Superior temporal gyrus (tissue), 1 donor: ENCODE measurements at regions not wholly inside any gene's neighbourhood (a gene's known extent, or its start where the extent isn't known, plus 50 kb on each side); places are given as distances from the start of the nearest gene placed in this dataset.

Experiments
- DNase-seq: peaks from one replicate; pipeline ENCODE4 v3.0.0-alpha.2; 2016; ENCODE audit errors: extremely low spot score

DNA sequence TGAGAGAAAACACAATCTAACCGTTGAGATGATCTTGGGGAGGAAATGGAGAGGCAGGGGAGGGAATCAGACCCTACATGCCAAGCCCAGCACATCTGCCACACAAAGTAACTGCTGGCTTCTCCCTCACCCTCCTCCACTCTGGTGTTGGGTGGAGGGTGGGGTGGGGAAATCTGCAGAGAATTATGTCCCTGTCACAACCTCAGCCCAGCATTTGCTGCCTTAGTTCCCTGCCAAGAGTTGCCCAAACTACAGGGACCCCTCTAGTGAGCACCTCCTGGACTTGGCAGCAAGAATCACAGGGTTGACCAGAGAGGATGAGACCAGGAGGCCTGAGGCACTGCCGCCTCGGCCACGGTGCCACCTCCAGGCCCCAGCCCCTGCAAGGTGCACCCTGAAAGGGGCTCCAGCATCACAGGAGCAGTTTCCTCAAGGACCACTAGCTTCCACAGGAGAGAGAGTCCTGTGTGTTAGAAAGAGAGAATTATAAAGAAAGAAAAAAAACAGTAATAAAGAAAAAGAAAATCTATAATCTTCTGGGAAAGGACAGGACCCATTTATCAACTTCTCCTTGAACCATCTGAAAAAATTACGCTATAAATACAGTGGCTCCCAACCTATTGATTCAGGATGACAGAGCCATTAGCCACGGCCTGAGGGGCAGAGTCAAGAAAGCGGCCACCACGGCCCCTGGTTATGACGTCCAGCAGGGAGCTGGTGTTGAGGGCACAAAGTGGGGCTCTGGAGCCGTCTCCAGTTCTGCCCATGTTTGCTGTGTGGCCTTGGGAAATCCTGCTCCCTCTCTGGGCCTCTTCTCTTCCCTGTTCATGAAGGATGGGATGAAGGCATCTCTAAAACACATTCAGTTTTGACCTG, 451.7 kb downstream of the MATN1 start:
- no peak for DNase-seq

DNA sequence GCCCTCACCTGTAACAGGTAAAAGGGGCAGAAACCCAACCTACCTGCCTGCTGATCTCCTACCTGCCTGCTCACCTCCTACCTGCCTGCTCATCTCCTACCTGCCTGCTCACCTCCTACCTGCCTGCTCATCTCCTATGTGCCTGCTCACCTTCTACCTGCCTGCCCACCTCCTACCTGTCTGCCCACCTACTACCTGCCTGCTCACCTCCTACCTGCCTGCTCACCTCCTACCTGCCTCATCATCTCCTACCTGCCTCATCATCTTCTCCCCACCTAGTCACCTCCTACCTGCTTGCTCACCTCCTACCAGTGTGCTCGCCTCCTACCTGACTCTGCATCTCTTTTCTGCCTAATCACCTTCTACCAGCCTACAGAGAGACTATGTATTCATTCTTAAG, 452.9 kb downstream of the MATN1 start:
- no peak for DNase-seq

DNA sequence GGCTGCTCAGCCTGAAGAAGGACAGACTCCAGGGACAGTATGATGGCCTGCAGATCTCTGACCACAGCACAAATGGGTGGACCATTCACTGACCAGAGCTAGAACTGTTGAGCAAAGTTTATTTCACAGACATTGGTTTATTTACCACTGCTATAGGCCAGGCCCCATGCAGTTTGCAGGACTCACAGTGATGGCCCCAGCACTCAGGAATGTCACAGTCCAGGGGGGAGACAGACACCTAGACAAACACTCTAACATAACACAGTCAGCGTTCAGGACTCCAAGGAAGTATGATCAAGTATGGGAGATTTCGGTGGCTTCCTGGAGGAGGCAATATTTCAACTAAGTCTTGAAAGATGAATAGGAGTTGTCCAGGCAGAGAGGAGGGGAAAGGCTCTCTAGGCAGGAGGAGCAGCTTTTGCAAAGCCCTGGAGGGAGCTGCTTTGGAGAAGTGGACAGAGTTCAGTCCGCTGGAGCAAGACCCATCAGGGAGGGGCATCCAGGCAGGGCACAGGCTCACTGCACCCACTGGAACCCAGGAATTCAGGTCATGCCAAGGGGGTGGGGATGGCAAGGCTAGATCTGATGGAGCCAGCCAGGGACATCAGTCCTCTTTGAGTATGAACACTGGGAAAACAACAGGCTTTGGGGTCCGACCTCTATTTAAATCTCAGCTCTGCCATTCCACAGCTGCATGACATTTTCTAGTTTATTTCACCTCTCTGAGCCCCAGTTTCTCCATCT, 454.3 kb downstream of the MATN1 start:
- DNase-seq: no peak

DNA sequence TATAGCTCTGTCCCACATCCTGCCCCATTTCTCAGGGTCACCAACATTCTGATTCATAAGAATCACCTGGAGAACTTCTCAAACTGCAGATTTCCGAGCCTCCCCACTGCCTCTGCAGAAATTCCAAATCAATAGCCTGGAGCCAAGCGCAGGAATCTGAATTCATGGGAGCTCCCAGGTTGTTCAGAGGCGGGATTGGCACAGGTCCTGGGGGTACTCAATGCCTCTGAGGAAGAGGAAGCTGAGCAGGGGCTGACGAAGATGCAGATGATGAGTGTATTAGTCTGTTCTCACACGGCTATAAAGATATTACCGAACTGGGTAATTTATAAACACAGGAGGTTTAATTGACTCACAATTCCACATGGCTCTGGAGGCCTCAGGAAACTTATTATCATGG, 455.5 kb downstream of the MATN1 start:
- DNase-seq: no peak

DNA sequence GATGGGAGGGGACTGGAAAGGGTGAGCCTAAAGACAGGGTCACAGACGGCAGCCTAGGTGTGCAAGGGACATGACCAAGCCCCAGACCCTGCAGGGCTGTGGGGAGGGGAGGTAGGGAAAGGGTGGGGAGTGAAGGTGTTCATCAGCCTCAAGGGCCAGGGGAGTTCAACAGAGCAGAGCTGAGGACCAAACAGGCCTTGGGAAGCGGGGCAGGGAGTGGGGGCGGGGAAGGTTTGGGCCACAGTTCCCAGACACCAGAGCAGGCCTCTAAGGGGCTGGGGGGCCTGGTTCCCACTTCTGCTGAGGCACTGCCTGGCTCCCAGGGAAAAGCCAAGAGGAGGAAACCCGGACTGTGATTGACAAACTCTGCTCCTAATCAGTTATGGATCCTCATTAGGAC, 456.3 kb downstream of the MATN1 start:
- DNase-seq: no peak

DNA sequence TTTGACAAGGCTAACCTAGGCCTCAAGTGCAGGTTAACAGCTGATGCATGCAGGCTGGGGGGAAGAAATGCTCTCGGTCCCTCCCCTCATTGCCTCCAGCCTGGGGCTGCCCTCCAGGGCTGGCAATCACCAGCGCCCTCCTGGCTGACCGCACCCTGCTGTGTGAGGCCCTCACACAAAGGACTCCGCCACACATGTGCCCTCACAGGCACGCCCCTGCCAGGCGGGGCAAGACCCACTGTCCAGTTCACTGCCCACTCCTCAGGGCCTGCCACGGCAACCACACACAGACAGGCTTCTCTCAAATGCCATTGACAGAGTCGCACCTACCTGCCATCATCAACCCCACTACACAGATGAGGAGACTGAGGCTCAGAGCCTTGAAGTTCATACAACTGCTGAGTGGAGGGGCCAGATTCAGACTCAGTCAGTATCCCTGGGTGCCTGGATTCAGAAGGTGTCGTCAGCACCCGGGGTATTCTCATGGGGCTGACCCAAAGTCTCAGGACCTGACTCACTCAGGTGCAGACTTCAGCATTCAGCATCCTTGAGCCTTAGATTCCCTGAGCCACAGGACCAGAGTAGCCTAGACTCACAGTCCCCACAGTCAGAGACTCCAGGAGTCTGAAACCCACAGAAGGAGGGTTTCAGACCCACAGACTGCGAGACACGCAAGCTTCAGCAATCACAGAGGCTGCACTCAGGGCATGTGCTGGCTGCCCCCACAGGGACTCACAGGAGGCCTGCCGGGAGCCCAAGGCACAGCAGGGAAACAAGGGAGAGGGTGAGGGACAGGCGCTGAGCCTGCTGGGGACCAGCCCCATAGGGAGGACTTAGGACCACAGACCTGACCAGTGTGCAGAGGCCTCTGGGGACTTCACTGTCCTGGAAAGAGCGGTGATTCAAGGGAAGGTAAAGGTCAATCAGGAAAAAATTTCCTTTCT, 458.0 kb downstream of the MATN1 start:
- DNase-seq: no peak

DNA sequence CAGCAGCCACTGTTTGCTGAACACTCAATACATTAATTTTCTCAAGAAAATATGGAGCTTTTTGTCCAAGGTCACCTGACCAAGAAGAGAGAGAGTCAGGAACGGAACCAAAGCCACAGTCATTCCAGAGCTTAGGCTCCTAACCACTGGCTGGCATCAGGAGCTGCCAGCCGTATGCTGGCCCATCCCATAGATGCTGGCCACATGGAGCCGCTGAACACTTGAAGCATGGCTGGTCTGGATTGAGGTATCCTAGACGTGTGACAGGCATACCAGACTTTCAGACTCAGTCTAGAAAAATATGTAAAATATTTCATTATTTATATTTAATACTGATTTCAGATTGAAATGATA, 458.7 kb downstream of the MATN1 start:
- no peak for DNase-seq

DNA sequence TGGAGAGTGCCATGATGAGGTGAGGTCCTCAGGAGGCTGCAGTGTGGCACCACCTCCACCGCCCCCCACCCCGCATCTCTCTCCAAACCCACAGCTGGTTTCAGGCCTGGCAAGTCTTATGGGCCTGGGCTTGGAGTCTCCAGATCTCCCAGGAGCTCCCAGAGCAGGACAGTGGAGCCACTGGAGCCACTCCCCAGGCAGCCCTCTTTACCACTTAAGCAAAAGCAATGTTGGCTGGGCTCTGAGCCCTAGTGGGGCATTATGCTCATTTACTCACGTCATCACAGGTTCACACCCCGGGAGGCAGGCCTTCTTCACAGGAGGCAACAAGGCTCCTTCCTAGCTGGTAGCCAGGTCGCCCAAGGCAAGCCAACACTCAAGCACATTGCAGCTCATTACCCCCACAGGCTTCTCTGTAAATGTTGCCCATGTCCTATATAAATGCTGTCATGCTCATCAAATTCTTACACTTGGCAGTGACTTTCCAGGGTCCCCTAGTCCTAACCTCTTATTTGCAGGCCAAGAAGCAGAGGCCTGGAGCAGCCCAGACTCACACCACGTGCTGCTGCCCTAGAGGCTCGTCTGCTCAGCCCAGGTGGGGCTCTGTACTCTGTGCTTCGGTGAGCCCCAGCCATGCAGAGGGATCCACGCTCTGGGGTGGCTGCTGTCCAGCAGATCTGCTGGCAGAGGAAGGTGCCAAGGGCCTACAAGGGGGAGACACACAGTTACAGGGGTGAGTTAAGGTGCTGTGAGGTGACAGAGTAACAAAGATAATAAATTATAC, 459.3 kb downstream of the MATN1 start:
- no peak for DNase-seq

DNA sequence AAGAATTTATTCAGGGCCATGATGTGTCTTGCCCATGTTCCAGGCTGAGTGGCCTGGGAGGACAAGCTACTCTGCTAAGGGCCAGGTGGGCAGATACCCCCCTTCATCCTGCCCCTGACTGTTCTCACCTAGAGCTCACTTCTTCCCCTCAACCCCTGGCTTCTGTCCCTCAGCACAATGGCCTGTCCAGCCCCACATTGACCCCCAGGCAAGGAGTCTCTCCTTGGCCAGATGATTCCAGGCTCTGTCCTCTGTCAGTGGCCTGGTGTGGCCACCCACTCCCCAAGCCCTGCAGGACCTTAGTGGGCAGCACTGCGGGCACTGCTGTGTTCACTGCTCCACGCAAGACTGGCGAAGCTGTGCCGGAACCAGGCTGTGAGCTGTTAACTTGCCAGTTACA, 460.0 kb downstream of the MATN1 start:
- DNase-seq: no peak

DNA sequence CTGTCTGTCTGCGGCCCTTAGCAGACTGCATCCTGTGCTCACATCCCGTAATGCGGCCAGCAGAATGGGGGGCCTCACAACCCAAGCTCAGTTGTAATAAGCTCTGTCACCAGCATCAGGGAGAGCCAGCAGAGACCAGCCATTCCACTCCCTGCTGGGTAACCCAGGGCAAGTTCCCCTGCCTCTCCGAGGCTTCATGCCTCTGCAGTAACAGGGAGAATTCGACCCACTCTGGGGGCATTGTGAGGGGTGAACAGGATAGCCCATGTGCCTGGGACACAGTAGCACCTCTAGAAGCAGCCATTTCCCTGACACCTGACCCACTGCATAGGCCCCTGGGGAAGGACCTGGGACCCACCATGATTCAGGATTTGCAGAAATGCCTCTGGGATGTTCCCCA, 461.2 kb downstream of the MATN1 start:
- no peak for DNase-seq

DNA sequence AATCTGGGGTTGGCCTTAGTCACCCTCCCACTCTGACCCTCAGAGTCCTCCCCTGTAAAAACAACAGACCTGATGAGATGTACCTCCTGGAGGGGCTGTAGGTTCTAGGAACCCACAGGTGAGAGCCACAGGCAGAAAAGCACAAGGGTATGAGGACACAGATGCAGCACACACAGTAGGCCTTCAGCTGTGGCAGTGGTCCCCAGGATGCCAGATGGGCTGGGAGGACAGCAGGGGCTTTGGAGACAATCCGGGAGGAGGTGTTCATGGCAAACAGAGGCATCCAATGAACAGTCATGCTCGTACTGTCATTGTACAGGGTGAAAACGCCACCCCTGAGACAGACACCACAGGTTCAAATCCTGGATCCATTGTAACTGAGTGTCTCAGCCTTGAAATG, 463.1 kb downstream of the MATN1 start:
- DNase-seq: no peak

DNA sequence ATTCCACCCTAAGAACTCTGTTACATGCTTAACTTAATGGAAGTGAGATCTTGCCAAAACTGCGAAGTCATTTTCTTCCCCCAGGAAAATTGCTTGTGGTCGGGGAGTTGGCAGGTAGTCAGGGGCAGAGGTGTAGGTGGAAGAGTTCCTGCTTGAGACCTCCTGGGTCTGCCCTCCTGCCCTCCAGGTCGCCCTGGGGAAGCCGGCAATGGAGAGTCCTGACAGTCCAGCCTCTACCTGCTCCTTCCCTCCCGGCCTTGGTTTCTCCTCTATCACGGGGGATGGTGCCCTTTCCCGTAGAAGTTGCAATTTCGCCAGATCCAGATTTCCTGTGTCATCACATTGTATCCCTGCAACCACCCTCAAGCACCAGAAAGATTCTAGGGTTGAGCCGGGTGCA, 463.8 kb downstream of the MATN1 start:
- DNase-seq: no peak

DNA sequence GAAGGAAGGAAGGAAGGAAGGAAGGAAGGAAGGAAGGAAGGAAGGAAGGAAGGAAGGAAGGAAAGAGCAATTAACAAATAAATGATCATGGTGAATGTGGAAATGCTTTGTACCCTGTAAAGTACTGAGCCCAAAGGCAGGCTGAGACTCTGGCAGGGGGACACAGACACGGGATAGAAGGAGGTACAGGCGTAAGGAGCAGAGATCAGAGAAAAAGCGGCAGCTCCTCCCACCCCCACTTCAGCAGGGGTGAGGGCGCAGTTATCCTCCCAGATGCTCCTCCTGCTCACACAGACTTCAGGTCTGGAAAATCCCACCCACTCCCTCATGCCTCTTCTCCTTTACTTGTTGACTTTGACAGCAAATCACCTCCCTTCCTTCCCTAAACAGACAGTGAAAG, 464.5 kb downstream of the MATN1 start:
- no peak for DNase-seq

DNA sequence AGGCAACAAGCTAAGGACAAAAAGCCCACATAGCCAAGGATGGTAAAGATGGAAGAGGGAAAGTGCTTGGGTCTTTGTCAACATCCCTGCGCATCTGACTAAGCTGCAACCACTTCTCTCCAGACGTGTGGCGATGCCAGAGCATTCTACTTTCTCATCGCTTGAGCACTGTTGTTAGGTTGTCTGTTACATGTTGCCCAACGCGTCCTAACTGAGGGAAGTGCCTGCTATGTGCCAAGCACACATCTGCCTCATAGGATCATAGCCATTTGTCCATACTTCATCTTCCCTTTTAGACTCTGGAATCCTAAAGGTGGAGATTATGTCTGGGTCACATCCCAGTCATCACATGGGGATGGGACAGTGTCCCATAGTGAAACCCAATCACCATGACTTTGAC, 464.9 kb downstream of the MATN1 start:
- no peak for DNase-seq

DNA sequence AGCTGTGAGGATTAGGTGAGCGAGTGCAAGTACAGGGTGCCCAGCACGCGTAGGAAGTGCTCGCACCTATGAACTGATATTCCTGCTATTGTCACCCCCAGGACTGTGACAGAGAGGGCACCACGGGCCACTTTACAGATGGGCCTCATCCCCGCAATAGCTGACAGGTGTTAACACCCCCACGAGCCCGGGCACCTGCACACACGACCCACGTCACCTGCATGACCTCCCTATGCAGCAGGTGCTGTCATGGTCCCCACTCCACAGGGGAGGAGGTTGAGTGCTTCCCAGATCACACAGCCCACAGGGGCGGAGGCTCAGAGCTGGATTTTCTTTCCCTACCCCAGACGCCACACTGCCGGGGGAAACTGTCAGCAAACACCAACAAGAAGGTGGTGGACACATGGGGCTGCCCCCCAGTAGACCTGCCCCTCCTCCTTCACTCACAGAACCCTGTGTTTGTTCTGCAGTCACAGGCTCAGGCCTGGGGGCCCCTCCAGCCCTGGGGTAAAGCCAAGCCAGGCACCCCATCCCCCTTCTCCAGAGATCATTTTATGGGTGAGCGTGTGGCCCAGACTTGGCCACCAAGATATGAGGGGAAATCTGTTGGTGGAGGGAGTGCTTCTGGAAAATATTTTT, 465.5 kb downstream of the MATN1 start:
- DNase-seq: no peak

DNA sequence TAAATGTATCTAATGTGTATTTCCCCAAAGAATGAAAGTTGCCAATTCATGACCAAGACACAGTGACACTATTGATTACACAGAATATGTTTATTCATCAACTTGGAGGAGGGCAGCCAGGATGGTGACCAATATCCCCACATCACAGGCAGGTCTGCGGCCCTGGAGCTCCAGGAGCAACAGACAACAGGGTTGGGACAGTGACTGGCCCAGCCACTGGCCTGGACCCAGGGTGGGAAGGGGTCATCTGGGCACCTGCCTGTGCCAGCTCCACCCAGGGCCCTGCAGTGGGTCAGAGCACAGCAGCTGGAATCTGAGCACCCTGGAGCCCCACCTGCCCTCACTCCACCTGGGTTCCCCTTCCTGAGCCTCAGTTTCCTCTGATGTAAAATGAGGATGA, 466.1 kb downstream of the MATN1 start:
- no peak for DNase-seq

DNA sequence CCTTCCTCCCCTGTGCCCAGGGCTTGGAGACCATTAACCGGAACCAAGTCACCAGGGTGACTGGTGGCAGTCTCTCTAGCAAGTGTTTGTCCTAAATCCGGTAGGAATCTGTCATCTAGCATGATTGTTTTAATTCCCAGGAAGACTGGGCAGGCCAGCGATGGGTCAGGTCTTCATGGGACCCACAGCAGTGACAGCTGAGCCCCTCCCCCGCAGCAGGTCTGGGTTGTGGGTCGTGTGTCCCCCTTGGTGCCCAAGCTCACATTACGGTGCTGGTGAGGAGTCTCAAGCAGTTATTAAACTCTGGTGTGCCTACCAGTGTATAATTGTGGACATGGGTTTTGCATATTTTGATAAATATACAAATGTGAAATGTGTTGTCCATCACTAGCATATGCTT, 466.5 kb downstream of the MATN1 start:
- no peak for DNase-seq

DNA sequence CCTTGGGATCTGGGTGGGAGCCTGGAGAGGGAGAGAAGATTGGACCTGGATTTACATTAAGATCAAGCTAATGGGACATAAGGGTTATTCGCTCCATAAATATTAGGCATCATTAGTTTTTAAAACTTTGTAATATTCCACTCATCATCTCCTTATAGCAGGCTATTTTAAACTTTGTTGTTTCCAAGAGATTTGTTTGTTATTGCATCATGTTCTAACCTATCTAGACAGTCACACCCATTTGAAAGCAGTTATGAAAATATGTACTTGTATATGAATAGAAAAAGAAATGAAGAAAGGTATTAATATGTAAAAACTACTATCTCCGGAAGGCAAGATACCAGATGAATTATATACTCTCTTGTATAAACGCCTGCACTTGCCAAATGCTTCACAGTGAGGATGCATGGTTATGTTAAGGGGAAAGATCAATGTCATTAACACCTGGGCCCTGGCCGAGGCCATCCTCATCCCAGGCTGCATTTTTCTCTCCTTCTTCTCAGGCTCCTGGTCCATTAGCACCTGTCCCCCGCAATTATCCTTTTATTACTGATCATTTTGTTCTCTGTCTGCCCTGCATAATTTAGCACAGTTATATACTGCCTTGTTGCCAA, 468.2 kb downstream of the MATN1 start:
- DNase-seq: no peak

DNA sequence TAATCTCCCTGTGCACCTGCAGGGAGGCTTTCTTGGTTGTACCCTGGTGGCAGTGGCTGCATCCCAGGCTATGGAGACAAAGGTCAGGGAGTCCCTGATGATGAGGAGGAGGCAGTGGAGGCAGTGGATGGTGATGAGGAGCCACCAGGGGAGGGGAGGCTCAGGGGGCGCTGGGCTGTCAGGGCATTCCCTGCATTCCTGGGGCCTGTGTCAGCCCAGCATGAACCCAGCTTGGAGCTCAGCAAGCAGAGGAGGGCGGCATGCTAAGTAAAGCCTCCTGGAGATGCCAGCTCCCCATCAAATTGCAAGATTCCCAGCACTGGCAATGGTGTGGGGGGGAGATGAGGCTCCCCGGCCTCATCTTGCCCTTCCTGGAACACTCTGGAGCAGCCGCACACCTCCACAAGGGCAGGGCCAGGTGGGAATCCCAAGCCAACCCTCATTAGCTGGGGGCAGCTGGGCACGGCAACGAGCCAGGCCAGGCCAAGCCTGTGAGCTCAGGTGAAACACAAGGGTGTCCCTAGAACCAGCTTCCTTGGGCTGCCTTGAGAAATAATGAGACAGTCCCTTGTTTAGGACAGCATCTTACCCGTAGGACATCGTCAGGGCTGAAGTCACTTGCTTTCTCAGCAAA, 469.5 kb downstream of the MATN1 start:
- DNase-seq: no peak

DNA sequence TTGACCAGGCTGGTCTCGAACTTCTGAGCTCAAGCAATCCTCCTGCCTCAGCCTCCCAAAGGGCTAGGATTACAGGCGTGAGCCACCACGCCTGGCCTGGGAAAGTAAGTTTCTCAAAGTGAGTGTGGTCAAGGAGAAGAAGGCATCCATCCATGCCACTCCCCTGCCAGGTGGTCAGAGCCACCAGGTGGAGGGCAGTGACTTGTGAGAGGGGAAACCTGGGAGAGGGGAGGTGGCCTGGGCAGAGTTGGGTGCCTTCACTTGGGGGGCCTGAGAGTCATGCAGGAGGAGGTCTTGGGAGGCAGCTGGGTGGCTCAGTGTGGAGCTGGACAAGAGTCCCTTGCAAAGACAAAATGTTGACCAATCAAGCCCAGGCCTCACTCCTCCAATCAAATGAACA, 470.0 kb downstream of the MATN1 start:
- no peak for DNase-seq
